GM20000 (cell line): ENCODE measurements at regions not wholly inside any gene's neighbourhood (a gene's known extent, or its start where the extent isn't known, plus 50 kb on each side); places are given as distances from the start of the nearest gene placed in this dataset.

Experiments
- DNase-seq: peaks from one replicate; pipeline ENCODE4 v3.0.0; 2012; ENCODE audit warnings: low spot score
- CTCF ChIP-seq: IDR thresholded peaks from 2 replicates; pipeline ENCODE4 v1.5.1; 2012; ENCODE audit warnings: mild to moderate bottlenecking, control low read depth; ENCODE audit errors: extremely low read depth, missing control alignments

DNA sequence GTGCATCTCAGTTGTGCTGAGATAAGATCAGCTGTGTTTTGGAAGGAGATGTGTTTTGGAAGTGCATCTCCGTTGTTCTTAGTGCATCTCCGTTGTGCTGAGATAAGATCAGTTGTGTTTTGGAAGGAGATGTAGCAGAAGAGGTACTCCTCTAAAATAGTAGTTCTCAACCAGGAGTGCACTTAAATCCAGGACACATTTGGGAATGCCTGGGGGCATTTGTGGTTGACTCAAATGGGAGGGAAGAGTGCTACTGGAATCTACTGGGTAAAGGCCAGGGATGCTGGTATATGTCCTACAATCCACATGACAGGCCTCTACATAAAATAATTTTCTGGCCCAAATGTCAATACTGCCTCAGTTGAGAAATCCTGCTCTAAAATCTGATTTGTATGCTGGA lies 70.8 kb upstream of the CHRDL1 start:
- no peak for TF ChIP-seq CTCF
- no peak for DNase-seq

DNA sequence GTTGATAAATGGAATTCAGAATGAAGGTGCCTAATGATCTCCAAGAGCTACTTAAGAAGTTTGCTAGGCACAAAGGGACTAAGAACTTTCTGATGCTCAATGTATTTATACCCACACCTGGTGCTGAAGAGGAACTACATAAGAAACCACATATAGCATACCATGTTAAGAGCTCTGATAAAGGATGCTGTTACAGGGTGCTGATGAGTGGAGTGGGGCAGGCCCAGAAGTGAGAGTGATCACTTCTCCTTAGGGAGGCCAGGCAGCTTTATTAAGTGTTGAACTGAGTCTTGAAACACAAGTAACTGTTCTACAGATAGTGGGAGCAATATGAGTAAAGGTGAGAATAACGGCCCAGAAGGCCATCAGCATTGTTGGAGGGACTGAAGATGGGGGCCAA lies 68.3 kb upstream of the CHRDL1 start:
- no peak for TF ChIP-seq CTCF
- no peak for DNase-seq

DNA sequence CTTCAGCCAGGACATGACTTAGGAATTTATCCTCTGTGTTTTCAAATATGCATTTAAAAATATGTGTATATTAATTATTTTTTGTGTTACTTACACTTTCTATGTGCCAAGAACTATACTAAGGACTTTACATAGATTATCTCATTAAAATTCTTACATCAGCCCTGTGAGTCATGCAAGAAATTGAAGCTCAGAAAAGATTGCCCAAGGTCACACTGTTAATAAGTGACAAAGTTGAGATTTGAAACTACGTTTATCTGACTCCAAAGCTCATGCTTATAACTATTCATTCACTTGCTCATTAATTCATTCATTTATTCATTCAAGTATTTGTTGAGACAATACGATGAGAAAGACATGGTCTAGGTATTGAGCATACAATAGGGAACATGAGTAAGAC lies 62.9 kb upstream of the CHRDL1 start:
- TF ChIP-seq CTCF, result no peak
- no peak for DNase-seq

DNA sequence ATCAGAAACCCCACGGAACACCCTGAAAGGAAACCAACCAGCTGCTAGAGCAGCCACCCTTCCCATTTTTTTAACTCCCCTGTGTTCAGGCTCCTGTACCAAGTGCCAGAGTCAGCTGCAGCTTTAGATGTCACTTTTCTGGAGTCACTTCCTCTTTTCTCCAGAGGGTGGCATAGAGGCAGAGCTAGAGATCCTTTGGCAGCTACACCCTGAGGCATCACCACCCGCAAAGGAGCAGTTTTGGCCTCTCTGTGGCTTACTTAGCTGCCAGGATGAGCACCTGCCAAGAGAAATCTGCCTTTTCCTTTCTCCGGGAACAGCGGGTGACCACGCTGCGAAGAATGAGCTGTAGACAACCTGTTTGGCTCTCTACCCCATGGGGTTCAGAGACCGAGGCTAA lies 58.0 kb upstream of the CHRDL1 start:
- no peak for TF ChIP-seq CTCF
- DNase-seq, result no peak

DNA sequence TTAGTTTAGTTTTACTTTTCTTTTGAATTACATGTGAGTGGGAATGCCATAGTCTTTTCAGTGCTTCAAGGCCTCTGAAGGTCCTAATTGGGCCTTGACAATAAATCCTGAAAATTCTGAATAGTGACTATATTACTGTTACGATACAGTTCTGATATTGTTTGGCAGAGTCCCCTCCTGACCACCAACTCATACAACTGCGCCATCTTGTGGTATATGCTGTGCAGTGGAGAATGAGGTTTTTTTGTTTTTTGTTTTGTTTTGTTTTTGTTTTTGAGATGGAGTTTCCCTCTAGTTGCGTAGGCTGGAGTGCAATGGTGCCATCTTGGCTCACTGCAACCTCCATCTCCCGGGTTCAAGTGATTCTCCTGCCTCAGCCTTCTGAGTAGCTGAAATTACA lies 56.6 kb upstream of the CHRDL1 start:
- peak; percentile 10 for TF ChIP-seq CTCF
- DNase-seq, result peak; percentile 3

GRCh38 chrX:110851780-110852179 lies 56.2 kb upstream of the CHRDL1 start:
- DNase-seq, result no peak
- no peak for TF ChIP-seq CTCF

DNA sequence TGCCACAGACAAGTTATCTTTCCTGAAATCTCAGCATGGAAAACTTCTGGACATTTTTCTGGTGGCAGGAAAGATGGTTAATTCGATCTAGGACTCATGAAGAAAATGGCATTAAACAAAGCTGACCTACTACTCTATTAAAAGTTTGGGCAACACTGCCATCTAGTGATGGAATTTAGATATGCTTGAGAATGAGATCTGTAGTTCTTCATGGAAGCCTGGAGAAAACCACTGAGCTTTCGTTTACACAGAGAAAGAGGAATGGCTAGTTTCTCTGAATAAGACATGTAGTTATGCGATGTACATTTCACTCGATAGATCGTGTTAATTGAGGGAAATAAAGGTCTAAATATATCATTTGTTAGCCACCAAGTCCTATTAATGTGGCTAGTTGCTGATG lies 51.7 kb upstream of the CHRDL1 start:
- TF ChIP-seq CTCF, result peak; percentile 23
- DNase-seq, result peak; percentile 12
